Islet of Langerhans (tissue), 1 donor: ENCODE measurements at regions not wholly inside any gene's neighbourhood (a gene's known extent, or its start where the extent isn't known, plus 50 kb on each side); places are given as distances from the start of the nearest gene placed in this dataset.
A peak's percentile ranks its signal among the peaks of the same experiment; 100 is the strongest.

ENCODE experiments used
- FAIRE-seq: peaks from one replicate; lab custom pipeline; 2011; peaks lifted over from hg19 to GRCh38; lab: Jason Lieb, UNC

GRCh38 chr13:40120781-40121180 is 465.3 kb downstream of the COG6 start:
- FAIRE-seq, result no peak

- no peak for FAIRE-seq
These were observed 466.3 kb downstream of the COG6 start for GRCh38 chr13:40121722-40122121.

DNA sequence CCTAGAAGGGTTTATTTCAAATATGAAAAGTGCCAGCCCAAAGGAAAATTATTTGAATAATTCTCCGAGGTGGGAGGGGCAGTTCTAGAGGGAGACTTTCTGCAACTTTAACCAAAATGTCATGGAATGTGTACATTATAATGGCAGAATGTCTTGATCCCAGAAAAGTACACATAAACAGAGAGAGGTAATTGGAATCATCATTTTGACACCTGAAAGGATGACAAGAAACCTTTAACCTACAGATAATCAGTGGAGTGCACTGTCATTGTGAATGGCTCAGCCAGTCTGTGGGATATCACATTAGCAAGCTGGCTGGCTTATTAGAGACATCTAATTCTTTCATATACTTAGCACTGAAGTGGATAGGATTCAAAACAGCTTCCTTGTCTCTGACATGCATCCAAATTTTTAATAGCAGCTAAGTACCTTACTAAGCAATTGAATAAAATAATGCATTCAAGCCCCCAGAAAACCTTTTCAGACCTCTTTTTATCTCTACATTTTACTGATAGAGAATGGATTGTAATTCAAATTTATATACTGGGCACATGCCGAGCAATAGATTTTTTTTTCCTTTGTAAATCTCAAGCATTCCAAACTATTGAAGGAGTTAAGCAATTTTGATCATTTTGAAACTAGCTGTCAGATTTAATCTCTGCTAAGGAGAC is 468.6 kb downstream of the COG6 start:
- FAIRE-seq, result peak; percentile 62

GRCh38 chr13:40124633-40125015 is 469.2 kb downstream of the COG6 start:
- no peak for FAIRE-seq

- FAIRE-seq, result no peak
These were observed 469.9 kb downstream of the COG6 start for GRCh38 chr13:40125336-40125735.

- FAIRE-seq, result no peak
These were observed 471.0 kb downstream of the COG6 start for GRCh38 chr13:40126306-40127085.

DNA sequence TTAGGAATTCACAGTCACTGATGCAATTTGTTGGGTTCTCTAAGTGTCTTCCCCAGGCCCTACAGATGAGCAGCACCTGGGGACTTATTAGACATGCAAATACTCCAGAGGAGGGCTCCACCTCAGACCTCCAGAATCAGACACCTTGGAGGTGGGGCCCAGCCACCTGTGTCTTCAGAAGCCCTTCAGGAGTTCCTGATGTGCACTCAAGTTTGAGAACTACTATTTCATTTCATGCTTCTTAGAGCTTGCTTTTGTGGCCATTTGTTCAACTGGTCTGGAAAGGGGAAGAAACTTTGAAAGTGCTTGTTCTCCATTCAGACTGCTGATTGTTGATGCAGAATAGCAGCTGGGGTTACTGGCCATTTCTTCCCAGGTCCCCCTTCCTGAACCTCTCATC is 472.0 kb downstream of the COG6 start:
- no peak for FAIRE-seq

DNA sequence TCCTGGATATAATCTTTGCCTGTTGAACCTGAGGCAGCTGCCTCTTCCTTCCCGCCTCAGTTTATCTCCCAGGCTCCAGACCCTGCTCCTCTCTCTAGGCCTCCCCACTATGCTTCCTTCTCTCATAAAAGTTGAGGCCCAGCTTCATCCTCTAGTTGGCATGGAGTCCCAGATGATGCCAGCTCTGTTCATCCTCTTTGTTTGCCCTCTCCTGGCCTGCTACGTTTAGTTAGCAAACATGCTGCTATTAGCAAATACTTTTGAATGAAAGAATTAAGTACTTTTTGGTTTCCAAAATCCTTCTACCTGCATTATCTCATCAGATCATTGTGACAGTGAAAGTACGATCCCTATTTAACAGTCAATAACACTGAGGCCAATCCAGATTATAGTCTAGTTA is 472.5 kb downstream of the COG6 start:
- no peak for FAIRE-seq

DNA sequence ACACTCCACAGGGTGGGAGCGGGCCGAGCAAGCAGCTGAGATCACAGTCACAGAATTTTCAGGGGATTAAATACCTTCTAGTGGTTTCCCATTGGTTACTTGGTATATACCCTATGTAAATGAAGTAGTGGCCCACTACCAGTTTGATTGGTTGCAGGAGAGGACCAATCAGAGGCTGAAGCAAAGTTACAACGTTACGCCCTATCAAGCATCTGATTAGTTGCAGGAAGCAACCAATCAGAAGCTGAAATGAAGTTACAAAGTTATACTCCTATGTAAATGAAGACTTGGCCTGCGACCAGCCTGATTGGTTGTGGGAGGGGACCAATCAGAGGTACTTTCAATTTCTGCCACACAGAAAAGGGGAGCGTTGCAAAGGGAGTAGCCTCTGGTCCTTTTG is 474.0 kb downstream of the COG6 start:
- no peak for FAIRE-seq

GRCh38 chr13:40130871-40131636 is 475.6 kb downstream of the COG6 start:
- no peak for FAIRE-seq

GRCh38 chr13:40132249-40132648 is 476.8 kb downstream of the COG6 start:
- no peak for FAIRE-seq

DNA sequence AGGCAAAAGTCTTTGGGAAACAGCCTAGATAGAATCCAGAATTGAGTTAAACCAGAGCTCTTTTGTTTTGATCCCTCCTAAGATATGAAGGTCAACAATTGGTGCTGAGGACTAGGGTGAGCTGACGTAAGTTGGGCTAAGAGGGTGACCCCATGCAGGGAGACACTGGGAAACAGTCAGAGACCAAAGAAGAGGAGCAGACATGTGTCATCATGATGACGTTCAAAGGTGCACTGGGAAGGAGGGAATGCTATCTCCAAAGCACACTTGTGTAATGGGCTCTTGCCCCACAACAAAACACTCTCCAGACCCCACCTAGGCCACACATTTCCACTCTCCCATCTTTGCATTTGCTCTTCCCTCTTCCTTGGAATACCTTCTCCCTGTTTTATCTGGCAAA is 481.4 kb downstream of the COG6 start:
- FAIRE-seq, result no peak

DNA sequence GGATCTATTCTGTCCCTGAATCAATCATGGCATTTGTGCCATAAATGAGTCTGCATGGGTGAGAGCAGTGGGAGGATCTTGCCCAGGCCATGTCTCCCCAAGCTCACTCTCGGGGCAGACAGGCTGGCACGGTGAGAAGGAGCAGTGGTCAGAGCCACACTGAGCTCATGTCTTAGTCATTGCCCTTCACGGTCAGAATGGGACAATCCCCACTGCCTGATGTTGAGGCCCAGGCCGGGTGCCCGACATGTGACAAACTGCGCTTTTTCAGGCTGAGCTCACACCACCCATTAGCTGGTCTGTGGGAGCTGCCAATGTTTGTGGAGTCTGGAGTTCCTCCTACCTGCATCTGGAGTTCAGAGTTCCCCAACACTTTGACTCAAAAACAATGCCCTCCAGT is 481.9 kb downstream of the COG6 start:
- FAIRE-seq, result no peak

- FAIRE-seq, result no peak
These were observed 484.5 kb downstream of the COG6 start for GRCh38 chr13:40139896-40140520.

DNA sequence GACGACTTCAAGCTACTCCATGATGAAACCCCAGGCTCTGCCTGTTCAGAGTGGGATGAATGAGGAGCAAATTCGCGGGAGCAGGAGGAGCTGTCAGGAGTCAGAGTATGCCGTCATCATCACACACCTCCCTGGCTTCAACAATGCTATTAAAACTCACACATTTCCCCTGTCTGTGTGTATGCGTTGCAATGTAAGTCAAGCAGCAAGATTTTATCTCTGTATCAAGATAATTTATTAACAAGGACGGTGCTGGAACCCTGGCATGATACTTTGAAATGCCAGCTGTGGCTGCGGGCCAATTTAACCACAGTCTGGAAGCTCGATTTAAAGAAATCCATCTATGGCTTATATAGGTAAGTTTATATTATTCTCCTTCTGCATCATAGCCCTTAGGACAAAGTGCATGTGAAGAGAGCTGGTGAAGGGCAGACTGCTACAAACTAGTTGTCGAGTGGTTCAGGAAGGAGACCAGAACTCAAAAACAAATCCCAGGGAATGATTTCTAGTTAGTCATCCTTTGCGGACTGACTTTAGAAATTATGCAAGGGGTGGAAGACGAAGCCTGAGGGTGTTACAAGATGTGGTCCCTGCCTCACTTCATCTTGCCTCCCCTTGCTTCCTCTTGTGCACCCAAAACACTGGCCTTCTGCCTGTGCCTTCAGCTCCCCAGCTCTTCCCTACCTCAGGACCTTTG is 486.5 kb downstream of the COG6 start:
- no peak for FAIRE-seq

DNA sequence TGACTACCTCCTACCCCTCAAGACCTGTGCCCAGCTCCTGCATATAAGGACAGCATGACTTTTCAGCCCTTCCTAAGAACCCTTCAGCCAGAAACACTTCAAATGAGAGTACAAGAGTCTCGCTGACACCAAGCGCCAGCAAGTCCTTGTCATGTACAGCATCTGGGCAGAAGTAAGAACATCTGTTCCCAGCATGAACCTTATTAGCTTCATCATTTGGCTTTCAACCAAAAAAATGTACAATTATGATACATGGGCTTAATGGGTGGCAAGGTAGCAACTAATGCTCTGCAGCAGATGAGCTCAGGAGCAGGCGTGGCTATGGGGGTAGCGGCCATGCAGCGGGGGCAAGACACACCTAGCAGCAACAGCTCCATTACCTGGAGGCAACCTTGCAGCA is 487.6 kb downstream of the COG6 start:
- FAIRE-seq, result no peak

DNA sequence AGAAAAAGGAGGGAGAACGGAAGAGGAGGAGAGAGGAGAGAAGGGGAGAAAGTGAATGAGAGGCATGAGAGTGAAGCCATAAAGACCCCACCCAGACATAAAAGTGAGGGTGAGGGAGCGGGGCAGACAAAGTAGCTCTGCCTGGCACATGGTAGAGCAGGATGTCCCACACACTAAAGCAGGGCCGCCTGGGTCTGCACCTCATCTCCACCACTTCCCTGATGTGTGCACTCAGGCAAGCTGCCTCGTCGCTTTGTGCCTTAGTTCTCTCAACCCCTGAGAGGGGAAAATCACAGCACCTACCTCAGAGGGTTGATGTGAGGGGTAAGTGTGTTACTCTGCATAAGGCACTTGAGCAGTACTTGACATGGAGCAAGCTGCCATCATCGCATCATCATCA is 488.1 kb downstream of the COG6 start:
- no peak for FAIRE-seq

- no peak for FAIRE-seq
These were observed 489.7 kb downstream of the COG6 start for GRCh38 chr13:40145139-40145538.

DNA sequence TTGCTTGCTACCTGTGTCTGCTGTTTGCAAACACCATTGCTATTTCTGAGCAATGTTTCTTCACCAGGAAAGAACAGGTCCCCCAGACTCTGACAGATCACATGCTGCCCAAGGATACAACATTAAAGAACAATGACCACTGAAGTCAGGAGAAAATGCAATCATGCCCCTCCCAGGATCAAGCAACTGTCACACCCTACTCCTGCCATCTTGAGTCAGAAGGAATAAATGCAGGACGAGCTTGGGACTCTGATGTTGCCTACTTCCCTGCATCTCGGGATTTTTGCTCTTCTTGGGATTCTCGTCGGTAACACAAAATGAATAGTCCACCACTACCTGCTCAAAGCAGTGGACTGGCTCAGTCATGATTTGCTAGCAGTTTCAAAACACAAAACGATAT is 490.6 kb downstream of the COG6 start:
- FAIRE-seq, result no peak

GRCh38 chr13:40146611-40147117 is 491.2 kb downstream of the COG6 start:
- FAIRE-seq, result no peak

- FAIRE-seq, result no peak
These were observed 492.6 kb downstream of the COG6 start for GRCh38 chr13:40148101-40148500.

DNA sequence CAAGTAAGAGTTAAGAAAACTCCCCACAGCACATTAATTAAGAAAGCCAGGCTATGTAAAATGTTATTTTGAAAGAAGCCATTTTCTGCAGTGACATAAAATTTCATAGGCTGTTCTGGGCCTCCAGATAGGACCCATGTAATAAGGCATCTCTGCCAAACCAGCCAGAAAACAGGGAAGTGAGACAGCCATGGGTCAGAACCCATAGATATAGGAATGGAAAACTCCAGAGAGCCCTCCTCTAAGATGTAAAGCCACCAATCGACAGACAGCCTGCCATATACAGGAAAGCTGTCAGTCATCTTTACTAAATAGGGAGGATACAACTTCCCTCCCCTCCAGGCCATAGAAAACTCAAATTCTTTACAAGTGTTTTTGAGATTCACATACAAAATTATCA is 493.3 kb downstream of the COG6 start:
- no peak for FAIRE-seq
